HCT116 (cell line): ENCODE measurements at regions not wholly inside any gene's neighbourhood (a gene's known extent, or its start where the extent isn't known, plus 50 kb on each side); places are given as distances from the start of the nearest gene placed in this dataset.

Experiments
- ATAC-seq: fragments of 200-7000 bp; cut with Tn5 transposase; 2 replicates; pipeline ENCODE4 v1.9.1; 2020; ENCODE audit warnings: mild to moderate bottlenecking, moderate library complexity
- BruUV-seq: library from RNA; stranded (reverse); fragments of 400-500 nt; replicated peaks from 2 replicates; lab custom pipeline; 2021; lab: Mats Ljungman, UMichigan
- CTCF ChIA-PET: fragments of 300-600 bp; sonication (Branson Sonifier 250); formaldehyde crosslinking; loops from one replicate; lab custom pipeline; 2021; ENCODE audit warnings: antibody characterized with exemption; lab: Charles Lee
- POLR2A ChIA-PET: fragments of 300-600, 350-600 bp; sonication (Branson Sonifier 250); formaldehyde crosslinking; loops from one replicate; lab custom pipeline; 2021; ENCODE audit warnings: antibody characterized with exemption; lab: Charles Lee
- RAD21 ChIA-PET, 2 experiments: fragments of 300-600 bp; sonication (Branson Sonifier 250); formaldehyde crosslinking; loops; one replicate each; lab custom pipeline; 2023; ENCODE audit warnings: low total read pairs in 2 of 2; ENCODE audit not compliant: uncharacterized antibody in 2 of 2, unreplicated experiment in 2 of 2, low non-redundant PET in 1 of 2; lab: Charles Lee
- DNase-seq: peaks from one replicate; pipeline ENCODE4 v3.0.0-alpha.2; 2010; ENCODE audit warnings: low read depth, low spot score
- H2AFZ ChIP-seq: fragments of 200-600 bp; shearing (Covaris generic), sonication (generic); 2 replicates; pipeline ENCODE4 v1.6.1; 2017; ENCODE audit warnings: low read depth, mixed run types, mixed read lengths, antibody characterized with exemption, low read length; ENCODE audit not compliant: poor library complexity, severe bottlenecking
- H3K27ac ChIP-seq: 2 replicates; pipeline ENCODE4 v1.5.1; 2012; ENCODE audit warnings: low read depth, low read length
- H3K27me3 ChIP-seq: fragments of 200-600 bp; sonication (generic); 2 replicates; pipeline ENCODE4 v1.6.1; 2016; ENCODE audit warnings: mixed run types, low read length, mixed read lengths; ENCODE audit not compliant: insufficient read depth
- H3K36me3 ChIP-seq, 2 experiments: fragments of 200-500 bp in 1 of 2; fragments of 200-600 bp in 1 of 2; sonication (Bioruptor generic) in 1 of 2; sonication (generic) in 1 of 2; 2 replicates each; pipeline versions ENCODE4 v1.5.1 to v1.6.1; 2014 to 2016; ENCODE audit warnings: low read length in 2 of 2, inconsistent platforms in 1 of 2, mixed read lengths in 1 of 2, mixed run types in 1 of 2; ENCODE audit not compliant: insufficient read depth in 2 of 2, control insufficient read depth in 1 of 2
- H3K4me1 ChIP-seq, 2 experiments: fragments of 200-600 bp in 1 of 2; sonication (generic) in 1 of 2; 2 replicates each; pipeline versions ENCODE4 v1.5.1 to v1.6.1; 2012 to 2017; ENCODE audit warnings: low read length in 2 of 2, inconsistent platforms in 1 of 2, mild to moderate bottlenecking in 1 of 2, mixed read lengths in 1 of 2, mixed run types in 1 of 2, moderate library complexity in 1 of 2; ENCODE audit not compliant: insufficient read depth in 2 of 2, control insufficient read depth in 1 of 2
- H3K4me2 ChIP-seq: fragments of 200-600 bp; sonication (generic); 2 replicates; pipeline ENCODE4 v1.6.1; 2017; ENCODE audit warnings: mixed run types, low read length, mixed read lengths
- H3K4me3 ChIP-seq, 2 experiments: fragments of 200-600 bp in 1 of 2; sonication (generic) in 1 of 2; replicated peaks in 1 of 2; 2 replicates each; pipeline ENCODE4 v1.5.1; 2011 to 2016; ENCODE audit warnings: low read length in 2 of 2, control low read depth in 1 of 2, low read depth in 1 of 2, mild to moderate bottlenecking in 1 of 2, mixed read lengths in 1 of 2, mixed run types in 1 of 2
- H3K79me2 ChIP-seq: fragments of 200-600 bp; sonication (generic); 2 replicates; pipeline ENCODE4 v1.6.1; 2017; ENCODE audit warnings: mild to moderate bottlenecking, mixed run types, low read length, moderate library complexity, mixed read lengths; ENCODE audit not compliant: insufficient read depth
- H3K9ac ChIP-seq: fragments of 200-600 bp; sonication (generic); 2 replicates; pipeline ENCODE4 v1.6.1; 2016; ENCODE audit warnings: low read length, mixed read lengths
- H3K9me2 ChIP-seq: fragments of 200-600 bp; sonication (generic), shearing (Covaris generic); 2 replicates; pipeline ENCODE4 v1.6.1; 2017; ENCODE audit warnings: mixed run types, mild to moderate bottlenecking, moderate library complexity; ENCODE audit not compliant: insufficient read depth
- H3K9me3 ChIP-seq, 2 experiments: fragments of 200-500 bp in 1 of 2; fragments of 200-600 bp in 1 of 2; sonication (Bioruptor generic) in 1 of 2; sonication (generic) in 1 of 2; 2 replicates each; pipeline ENCODE4 v1.6.1; 2014 to 2017; ENCODE audit warnings: low read length in 2 of 2, mixed read lengths in 2 of 2, inconsistent platforms in 1 of 2, low read depth in 1 of 2, mild to moderate bottlenecking in 1 of 2, mixed run types in 1 of 2, moderate library complexity in 1 of 2; ENCODE audit not compliant: control insufficient read depth in 1 of 2, insufficient read depth in 1 of 2
- H4K20me1 ChIP-seq: fragments of 200-600 bp; sonication (generic), shearing (Covaris generic); 2 replicates; pipeline ENCODE4 v1.6.1; 2017; ENCODE audit warnings: mixed run types, mild to moderate bottlenecking, moderate library complexity; ENCODE audit not compliant: insufficient read depth
- CBX3 ChIP-seq: IDR thresholded peaks from 2 replicates; pipeline ENCODE4 v1.6.1; 2012; ENCODE audit warnings: low read depth
- CTCF ChIP-seq, 3 experiments: fragments of 200-600 bp in 1 of 3; sonication (generic) in 1 of 3; IDR thresholded peaks in 2 of 3; conservative IDR thresholded peaks in 1 of 3; 2 replicates each; pipeline ENCODE4 v1.5.1; 2012 to 2017; ENCODE audit warnings: low read depth in 2 of 3, low read length in 2 of 3, antibody characterized with exemption in 1 of 3, borderline replicate concordance in 1 of 3, control low read depth in 1 of 3, mild to moderate bottlenecking in 1 of 3, mixed read lengths in 1 of 3, mixed run types in 1 of 3, moderate library complexity in 1 of 3; ENCODE audit not compliant: insufficient read depth in 1 of 3
- EZH2phosphoT487 ChIP-seq: fragments of 200-600 bp; IDR thresholded peaks from 2 replicates; pipeline ENCODE4 v1.6.1; 2018; ENCODE audit warnings: antibody characterized with exemption, borderline replicate concordance
- JUND ChIP-seq: IDR thresholded peaks from 2 replicates; pipeline ENCODE4 v1.6.1; 2012
- POLR2AphosphoS5 ChIP-seq: IDR thresholded peaks from 2 replicates; pipeline ENCODE4 v1.6.1; 2011; ENCODE audit warnings: mild to moderate bottlenecking, low read depth, low read length, moderate library complexity
- RAD21 ChIP-seq: IDR thresholded peaks from 2 replicates; pipeline ENCODE4 v1.6.1; 2012; ENCODE audit warnings: low read depth, mild to moderate bottlenecking
- SIN3A ChIP-seq: IDR thresholded peaks from 2 replicates; pipeline ENCODE4 v1.6.1; 2012; ENCODE audit warnings: low read depth
- ZNF274 ChIP-seq: fragments of 200-500 bp; sonication (Bioruptor generic); IDR thresholded peaks from 2 replicates; pipeline ENCODE4 v1.6.1; 2014; ENCODE audit warnings: mild to moderate bottlenecking, low read depth, low read length, inconsistent platforms
- intact Hi-C: fragments of 100-400 bp; cut with micrococcal nuclease; formaldehyde crosslinking; loops from 2 replicates; pipeline ENCODE4 v1.10.0; 2022
- TF ChIP-seq, protein P1 (sequence below): IDR thresholded peaks from 2 replicates; pipeline ENCODE4 v1.6.1; 2012

DNA sequence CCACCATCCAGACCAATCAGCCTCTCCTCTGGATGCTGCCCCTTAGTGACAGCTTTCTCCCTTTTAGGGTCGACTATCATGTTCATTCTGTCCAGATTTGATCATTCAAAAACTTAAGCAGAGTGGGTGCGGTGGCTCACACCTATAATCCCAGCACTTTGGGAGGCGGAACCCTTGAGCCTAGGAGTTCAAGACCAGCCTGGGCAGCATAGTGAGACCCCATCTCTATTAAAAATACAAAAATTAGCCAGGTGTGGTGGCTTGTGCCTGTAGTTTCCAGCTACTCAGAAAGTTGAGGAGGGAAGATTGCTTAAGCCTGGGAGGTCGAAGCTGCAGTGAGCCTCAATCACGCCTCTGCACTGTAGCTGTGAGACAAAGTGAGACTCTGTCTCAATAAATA lies 68.3 kb upstream of the ZCCHC2 start:
- Histone ChIP-seq H3K9ac (no peak overlapping the region), H3K36me3 (no peaks in the 10 kb centered on the region), H3K4me2 (no peak overlapping the region), H2AFZ (no peak overlapping the region), H4K20me1 (no peaks in the 10 kb centered on the region), H3K4me3 (no peak overlapping the region), H3K9me2 (no peaks in the 10 kb centered on the region), H3K27ac (no peak overlapping the region), H3K9me3 (no peaks in the 10 kb centered on the region), H3K79me2 (no peaks in the 10 kb centered on the region), H3K4me1 (peaks cover 30 to 45% of the 10 kb centered on the region in 2 experiments), H3K27me3 (no peaks in the 10 kb centered on the region)
- TF ChIP-seq CTCF (IDR thresholded peaks at IDR 0.05 in 2 of 3, conservative IDR thresholded peaks at IDR 0.05 in 1 of 3; ENCODE audit: borderline replicate concordance in 1 of 3, insufficient read depth in 1 of 3, low read depth in 2 of 3, low read length in 2 of 3), result no peak
- no peak for TF ChIP-seq SIN3A
- TF ChIP-seq ZNF274, result no peak
- TF ChIP-seq, protein P1, sequence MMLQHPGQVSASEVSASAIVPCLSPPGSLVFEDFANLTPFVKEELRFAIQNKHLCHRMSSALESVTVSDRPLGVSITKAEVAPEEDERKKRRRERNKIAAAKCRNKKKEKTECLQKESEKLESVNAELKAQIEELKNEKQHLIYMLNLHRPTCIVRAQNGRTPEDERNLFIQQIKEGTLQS, result no peak
- TF ChIP-seq RAD21, result no peak
- no peak for TF ChIP-seq JUND
- no peak for TF ChIP-seq EZH2phosphoT487
- no peak for TF ChIP-seq CBX3
- no peak for TF ChIP-seq POLR2AphosphoS5
- ATAC-seq (no peak), DNase-seq (no peak)
- RAD21 ChIA-PET, result no interaction called here
- intact Hi-C loops, result loop anchor here (5.0 kb wide), 1 partner anchor 33 kb away; no protein-coding TSS in a partner anchor
- CTCF ChIA-PET, result interaction anchor here (1.2 kb wide), 1 partner anchor 29 kb away, joined by 4 read pairs; no protein-coding TSS in a partner anchor
- POLR2A ChIA-PET, result interaction anchor here (1.8 kb wide), 1 partner anchor 68 kb away, joined by 3 read pairs; the partner anchor contains the start of gene ZCCHC2
- BruUV-seq, result no TSS peak
